ENCODE measurements at regions not wholly inside any gene's neighbourhood (a gene's known extent, or its start where the extent isn't known, plus 50 kb on each side); places are given as distances from the start of the nearest gene placed in this dataset.

DNA sequence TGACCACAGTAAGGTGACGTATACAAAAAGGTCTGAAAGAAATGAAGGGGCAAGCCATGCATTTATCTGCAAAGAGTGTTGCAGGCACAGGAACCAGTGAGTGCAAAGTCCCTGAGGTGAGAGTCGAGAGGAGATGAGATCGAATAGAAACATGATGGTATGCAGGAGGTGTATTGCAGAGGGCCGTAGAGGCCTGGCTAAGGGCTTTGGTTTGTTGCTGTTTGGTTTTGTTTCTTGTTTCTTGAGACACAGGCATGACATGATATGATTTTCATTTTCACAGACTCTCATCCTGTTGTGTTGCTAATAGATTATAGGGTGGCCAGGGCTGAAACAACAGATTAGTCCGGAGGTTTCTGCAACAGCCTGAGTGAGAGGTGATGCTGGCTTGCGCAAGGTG is 80.4 kb downstream of the HSPH1 start:
- Histone ChIP-seq H3K9ac (ENCODE audit: low read length in 2 of 2) (no peak overlapping the region), H3K27ac (ENCODE audit: low read length) (no peak overlapping the region), H3K27me3 (ENCODE audit: control insufficient read depth in 1 of 2, insufficient read depth in 2 of 2, low read length in 2 of 2) (no peaks in the 10 kb centered on the region), H3K36me3 (ENCODE audit: control insufficient read depth in 2 of 2, insufficient read depth in 2 of 2, low read length in 2 of 2) (no peaks in the 10 kb centered on the region), H3K9me3 (ENCODE audit: control insufficient read depth in 2 of 2, low read length in 2 of 2) (no peaks in the 10 kb centered on the region), H3K4me1 (ENCODE audit: control insufficient read depth, insufficient read depth, low read length) (no peaks in the 10 kb centered on the region), H3K4me3 (ENCODE audit: low read length in 2 of 2) (no peak overlapping the region)

DNA sequence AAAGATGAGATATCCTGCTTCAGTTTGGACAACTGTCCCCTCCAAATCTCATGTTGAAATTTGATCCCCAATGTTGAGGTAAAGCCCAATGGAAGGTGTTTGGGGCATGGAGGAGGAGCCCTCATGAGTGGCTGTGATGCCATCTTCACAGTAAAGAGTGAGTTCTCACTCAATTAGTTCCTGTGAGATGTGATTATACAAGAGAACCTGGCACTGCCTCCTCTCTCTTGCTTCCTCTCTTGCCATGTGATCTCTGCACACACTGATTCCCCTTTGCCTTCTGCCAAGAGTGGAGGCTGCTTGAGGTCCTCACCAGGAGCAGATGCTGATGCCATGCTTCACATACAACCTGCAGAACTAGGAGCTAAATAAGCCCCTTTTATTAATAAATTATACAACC is 86.9 kb downstream of the HSPH1 start:
- Histone ChIP-seq H3K27ac (ENCODE audit: low read length) (no peak overlapping the region), H3K9me3 (ENCODE audit: control insufficient read depth in 2 of 2, low read length in 2 of 2) (no peaks in the 10 kb centered on the region), H3K4me3 (ENCODE audit: low read length in 2 of 2) (no peak overlapping the region), H3K4me1 (ENCODE audit: control insufficient read depth, insufficient read depth, low read length) (no peaks in the 10 kb centered on the region), H3K27me3 (ENCODE audit: control insufficient read depth in 1 of 2, insufficient read depth in 2 of 2, low read length in 2 of 2) (peaks cover 0 to 3% of the 10 kb centered on the region in 2 donors), H3K36me3 (ENCODE audit: control insufficient read depth in 2 of 2, insufficient read depth in 2 of 2, low read length in 2 of 2) (no peaks in the 10 kb centered on the region), H3K9ac (ENCODE audit: low read length in 2 of 2) (no peak overlapping the region)

DNA sequence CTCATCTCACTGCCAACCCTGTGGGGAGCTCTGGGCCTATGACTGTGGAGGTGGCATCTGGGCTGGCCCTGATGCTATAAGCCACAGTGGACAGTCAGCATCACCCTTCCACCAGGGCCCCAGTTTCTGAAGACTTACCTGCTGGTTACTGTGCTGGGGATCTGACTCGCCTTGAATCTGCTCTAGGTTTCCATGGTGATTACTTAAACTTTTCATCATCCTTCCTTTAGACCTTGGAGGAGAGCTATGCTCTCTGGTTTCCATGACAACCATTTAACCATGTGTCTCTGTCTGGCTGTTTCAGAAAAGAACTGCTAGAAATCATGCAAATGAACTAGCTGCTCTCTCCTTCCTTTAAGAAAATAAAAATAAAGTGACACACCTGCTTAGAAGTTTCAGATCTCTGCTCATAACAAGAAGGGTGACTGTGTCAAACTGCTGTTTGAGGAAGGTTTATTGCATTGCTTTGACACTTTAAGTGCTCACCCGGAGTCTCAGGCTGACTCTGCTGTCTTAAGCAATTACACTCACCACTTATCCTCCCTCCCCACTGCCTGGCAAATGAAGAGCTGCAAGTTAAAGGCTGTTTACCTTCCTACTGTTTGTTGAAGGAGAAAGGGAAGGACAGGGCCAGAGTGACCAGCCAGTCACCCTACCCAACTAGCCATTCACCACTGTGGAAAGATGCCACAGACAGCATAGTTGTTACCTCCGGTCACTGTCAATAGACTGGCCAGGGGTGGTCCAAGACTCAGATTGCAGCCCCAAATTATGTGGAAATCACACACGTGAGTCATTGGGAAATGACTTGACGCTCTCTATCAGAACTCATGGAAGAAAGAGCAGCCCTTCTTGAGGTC is 87.6 kb downstream of the HSPH1 start:
- Histone ChIP-seq H3K27me3 (ENCODE audit: control insufficient read depth in 1 of 2, insufficient read depth in 2 of 2, low read length in 2 of 2) (peaks cover 0 to 3% of the 10 kb centered on the region in 2 donors), H3K36me3 (ENCODE audit: control insufficient read depth in 2 of 2, insufficient read depth in 2 of 2, low read length in 2 of 2) (no peaks in the 10 kb centered on the region), H3K9ac (ENCODE audit: low read length in 2 of 2) (no peak overlapping the region), H3K9me3 (ENCODE audit: control insufficient read depth in 2 of 2, low read length in 2 of 2) (no peaks in the 10 kb centered on the region), H3K4me1 (ENCODE audit: control insufficient read depth, insufficient read depth, low read length) (no peaks in the 10 kb centered on the region), H3K4me3 (ENCODE audit: low read length in 2 of 2) (no peak overlapping the region), H3K27ac (ENCODE audit: low read length) (no peak overlapping the region)

- Histone ChIP-seq H3K9ac (ENCODE audit: low read length in 2 of 2) (no peak overlapping the region), H3K36me3 (ENCODE audit: control insufficient read depth in 2 of 2, insufficient read depth in 2 of 2, low read length in 2 of 2) (no peaks in the 10 kb centered on the region), H3K9me3 (ENCODE audit: control insufficient read depth in 2 of 2, low read length in 2 of 2) (no peaks in the 10 kb centered on the region), H3K4me3 (ENCODE audit: low read length in 2 of 2) (no peak overlapping the region), H3K4me1 (ENCODE audit: control insufficient read depth, insufficient read depth, low read length) (no peaks in the 10 kb centered on the region), H3K27ac (ENCODE audit: low read length) (no peak overlapping the region), H3K27me3 (ENCODE audit: control insufficient read depth in 1 of 2, insufficient read depth in 2 of 2, low read length in 2 of 2) (peaks cover 0 to 3% of the 10 kb centered on the region in 2 donors)
Measured at GRCh38 chr13:31072041-31072440, 89.7 kb downstream of the HSPH1 start.

DNA sequence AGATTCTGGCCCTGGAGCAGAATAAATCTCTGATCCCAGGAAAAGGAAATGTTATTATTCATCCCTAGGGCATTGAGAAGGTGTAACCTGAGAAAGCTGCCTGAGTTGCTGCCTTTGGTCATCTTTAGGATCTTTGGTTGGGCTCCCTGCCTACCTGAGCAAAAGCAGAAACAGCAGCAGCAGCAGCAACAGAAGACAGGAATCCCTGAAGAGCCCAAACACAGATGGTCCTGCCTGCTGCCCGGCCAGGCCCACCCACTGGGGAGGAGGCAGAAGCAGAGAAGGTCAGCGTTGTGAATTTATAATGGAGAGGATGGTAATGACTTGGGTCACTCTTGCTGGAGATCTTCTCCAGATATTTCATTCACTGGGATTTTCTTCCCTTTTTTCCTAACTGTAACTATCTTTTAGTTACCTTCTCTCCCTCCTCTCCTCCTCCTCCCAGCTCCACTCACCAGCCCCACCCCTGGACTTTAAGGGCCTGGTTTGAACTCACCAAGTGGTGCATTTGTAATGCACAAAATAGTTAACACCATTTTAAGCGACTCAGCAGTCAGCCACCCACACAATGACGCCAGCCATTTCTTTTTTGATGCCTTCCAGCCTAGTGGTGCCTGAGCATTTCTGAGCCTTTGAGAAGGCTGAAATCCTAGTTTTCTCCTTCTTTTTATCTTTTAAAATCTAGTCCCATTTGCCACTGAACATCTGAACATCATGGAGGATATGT is 91.7 kb downstream of the HSPH1 start:
- Histone ChIP-seq H3K9me3 (ENCODE audit: control insufficient read depth in 2 of 2, low read length in 2 of 2) (no peaks in the 10 kb centered on the region), H3K36me3 (ENCODE audit: control insufficient read depth in 2 of 2, insufficient read depth in 2 of 2, low read length in 2 of 2) (no peaks in the 10 kb centered on the region), H3K27me3 (ENCODE audit: control insufficient read depth in 1 of 2, insufficient read depth in 2 of 2, low read length in 2 of 2) (peaks cover 0 to 3% of the 10 kb centered on the region in 2 donors), H3K4me1 (ENCODE audit: control insufficient read depth, insufficient read depth, low read length) (no peaks in the 10 kb centered on the region), H3K4me3 (ENCODE audit: low read length in 2 of 2) (no peak overlapping the region), H3K27ac (ENCODE audit: low read length) (no peak overlapping the region), H3K9ac (ENCODE audit: low read length in 2 of 2) (no peak overlapping the region)

DNA sequence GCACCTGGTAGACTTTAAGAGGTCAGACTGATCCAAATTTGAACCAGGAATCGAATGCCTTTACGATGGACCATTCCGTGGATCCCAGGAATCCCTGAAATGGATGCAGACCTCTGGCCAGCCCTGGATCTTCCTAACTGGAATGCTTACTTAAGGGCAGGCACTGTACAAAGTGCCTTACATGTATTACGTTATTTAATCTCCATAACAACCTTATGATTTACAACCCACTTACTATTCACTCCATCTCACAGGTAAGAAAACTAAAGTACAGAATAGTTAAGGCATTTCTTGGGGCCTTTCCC is 93.6 kb downstream of the HSPH1 start:
- Histone ChIP-seq H3K27ac (ENCODE audit: low read length) (no peak overlapping the region), H3K9me3 (ENCODE audit: control insufficient read depth in 2 of 2, low read length in 2 of 2) (peaks cover 0 to 3% of the 10 kb centered on the region in 2 donors), H3K4me3 (ENCODE audit: low read length in 2 of 2) (no peak overlapping the region), H3K27me3 (ENCODE audit: control insufficient read depth in 1 of 2, insufficient read depth in 2 of 2, low read length in 2 of 2) (no peaks in the 10 kb centered on the region), H3K36me3 (ENCODE audit: control insufficient read depth in 2 of 2, insufficient read depth in 2 of 2, low read length in 2 of 2) (no peaks in the 10 kb centered on the region), H3K4me1 (ENCODE audit: control insufficient read depth, insufficient read depth, low read length) (no peaks in the 10 kb centered on the region), H3K9ac (ENCODE audit: low read length in 2 of 2) (no peak overlapping the region)

DNA sequence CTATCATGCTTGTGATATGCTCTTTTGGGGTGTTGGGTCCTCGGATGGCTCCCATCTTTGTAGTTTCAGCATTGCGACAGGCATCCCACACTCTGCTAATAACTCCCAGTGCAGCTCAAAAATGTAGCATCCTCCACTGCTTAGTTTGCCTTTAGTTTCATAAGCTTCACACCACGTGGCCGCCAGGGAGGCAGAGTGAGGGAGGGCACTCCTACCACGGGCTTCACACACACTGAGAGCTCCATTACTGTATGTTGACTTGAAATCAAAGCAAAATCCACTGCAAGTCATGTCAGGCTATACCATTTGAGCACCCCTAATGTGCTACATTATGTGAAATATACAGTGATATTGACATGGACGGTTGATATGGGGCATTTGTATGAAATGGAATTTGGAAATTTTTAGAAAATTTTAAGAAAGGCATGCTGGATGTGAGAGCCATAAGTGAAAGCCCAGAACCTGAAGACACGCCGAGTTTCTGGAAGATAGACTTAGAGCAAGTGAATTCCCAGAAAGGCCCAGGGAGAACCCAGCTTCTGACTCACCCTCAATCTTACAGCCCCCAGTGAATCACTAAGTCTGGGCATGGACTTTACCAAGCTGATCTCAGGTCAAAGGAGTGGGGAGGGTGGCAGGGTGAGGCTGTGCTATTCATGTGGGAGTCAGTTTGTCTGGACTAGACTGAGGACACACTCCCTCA is 94.1 kb downstream of the HSPH1 start:
- no peaks in the 10 kb centered on the region for H3K36me3 ChIP-seq (ENCODE audit: control insufficient read depth in 2 of 2, insufficient read depth in 2 of 2, low read length in 2 of 2)
- H3K9ac ChIP-seq (ENCODE audit: low read length in 2 of 2), result no peak overlapping the region

GRCh38 chr13:31064636-31065035 is 97.1 kb downstream of the HSPH1 start:
- Histone ChIP-seq H3K9ac (ENCODE audit: low read length in 2 of 2) (no peak overlapping the region), H3K4me3 (ENCODE audit: low read length in 2 of 2) (no peak overlapping the region), H3K4me1 (ENCODE audit: control insufficient read depth, insufficient read depth, low read length) (no peaks in the 10 kb centered on the region), H3K27me3 (ENCODE audit: control insufficient read depth in 1 of 2, insufficient read depth in 2 of 2, low read length in 2 of 2) (no peaks in the 10 kb centered on the region), H3K27ac (ENCODE audit: low read length) (no peak overlapping the region), H3K9me3 (ENCODE audit: control insufficient read depth in 2 of 2, low read length in 2 of 2) (peaks cover 0 to 3% of the 10 kb centered on the region in 2 donors), H3K36me3 (ENCODE audit: control insufficient read depth in 2 of 2, insufficient read depth in 2 of 2, low read length in 2 of 2) (no peaks in the 10 kb centered on the region)

More for the DNA sequence above, 94.1 kb downstream of the HSPH1 start:
- H3K4me3 ChIP-seq (ENCODE audit: low read length in 2 of 2), result no peak overlapping the region
- H3K27me3 ChIP-seq (ENCODE audit: control insufficient read depth in 1 of 2, insufficient read depth in 2 of 2, low read length in 2 of 2), result no peaks in the 10 kb centered on the region
- H3K27ac ChIP-seq (ENCODE audit: low read length), result no peak overlapping the region
- H3K4me1 ChIP-seq (ENCODE audit: control insufficient read depth, insufficient read depth, low read length), result no peaks in the 10 kb centered on the region
- peaks cover 0 to 3% of the 10 kb centered on the region in 2 donors for H3K9me3 ChIP-seq (ENCODE audit: control insufficient read depth in 2 of 2, low read length in 2 of 2)

DNA sequence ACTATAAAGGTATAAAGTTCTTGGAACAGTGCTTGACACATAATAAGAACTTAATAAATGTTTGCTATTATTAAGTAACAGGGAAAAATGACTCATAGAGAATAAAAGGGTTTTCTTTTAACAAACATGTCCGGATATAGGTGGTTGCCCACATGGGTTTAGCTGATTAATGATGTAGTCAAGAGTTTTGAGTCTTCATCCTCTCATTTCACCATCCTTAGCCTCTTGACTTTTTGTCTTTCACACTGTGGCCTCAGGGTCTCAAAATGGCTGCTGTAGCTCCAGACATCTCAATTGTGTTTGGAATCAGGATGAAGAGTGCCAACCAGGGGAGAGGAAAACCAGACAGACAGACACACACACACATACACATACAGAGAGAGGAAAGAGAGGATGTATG is 97.9 kb downstream of the HSPH1 start:
- peaks cover 0 to 3% of the 10 kb centered on the region in 2 donors for H3K9me3 ChIP-seq (ENCODE audit: control insufficient read depth in 2 of 2, low read length in 2 of 2)
- no peak overlapping the region for H3K27ac ChIP-seq (ENCODE audit: low read length)
- H3K27me3 ChIP-seq (ENCODE audit: control insufficient read depth in 1 of 2, insufficient read depth in 2 of 2, low read length in 2 of 2), result no peaks in the 10 kb centered on the region
- no peak overlapping the region for H3K4me3 ChIP-seq (ENCODE audit: low read length in 2 of 2)
- H3K4me1 ChIP-seq (ENCODE audit: control insufficient read depth, insufficient read depth, low read length), result no peaks in the 10 kb centered on the region
- no peak overlapping the region for H3K9ac ChIP-seq (ENCODE audit: low read length in 2 of 2)
- no peaks in the 10 kb centered on the region for H3K36me3 ChIP-seq (ENCODE audit: control insufficient read depth in 2 of 2, insufficient read depth in 2 of 2, low read length in 2 of 2)

DNA sequence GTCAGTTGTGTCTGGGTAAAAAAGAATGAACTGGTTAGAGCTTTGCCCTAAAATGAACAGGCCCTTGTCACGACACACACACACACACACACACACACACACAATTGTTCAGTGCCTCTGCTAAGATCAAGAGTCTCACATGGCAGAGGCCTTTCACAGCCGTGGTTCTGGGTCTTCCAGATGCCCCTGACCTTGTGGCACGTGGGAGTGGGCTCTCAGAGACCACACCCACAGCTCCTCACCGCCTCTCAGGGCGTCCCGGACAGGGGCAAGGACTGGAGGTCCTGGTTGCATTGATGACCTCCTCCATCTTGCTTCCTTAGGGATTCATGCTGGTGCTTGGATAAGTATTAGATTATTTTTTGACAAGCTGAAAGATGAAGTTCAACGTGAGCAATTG is 101.0 kb downstream of the HSPH1 start:
- Histone ChIP-seq H3K36me3 (ENCODE audit: control insufficient read depth in 2 of 2, insufficient read depth in 2 of 2, low read length in 2 of 2) (no peaks in the 10 kb centered on the region), H3K27me3 (ENCODE audit: control insufficient read depth in 1 of 2, insufficient read depth in 2 of 2, low read length in 2 of 2) (peaks cover 0 to 3% of the 10 kb centered on the region in 2 donors), H3K4me1 (ENCODE audit: control insufficient read depth, insufficient read depth, low read length) (no peaks in the 10 kb centered on the region), H3K9me3 (ENCODE audit: control insufficient read depth in 2 of 2, low read length in 2 of 2) (peaks cover 0 to 3% of the 10 kb centered on the region in 2 donors), H3K27ac (ENCODE audit: low read length) (no peak overlapping the region), H3K9ac (ENCODE audit: low read length in 2 of 2) (no peak overlapping the region), H3K4me3 (ENCODE audit: low read length in 2 of 2) (no peak overlapping the region)
